ENCODE measurements at regions not wholly inside any gene's neighbourhood (a gene's known extent, or its start where the extent isn't known, plus 50 kb on each side); places are given as distances from the start of the nearest gene placed in this dataset.

GRCh38 chr16:86794216-86794864 is 216.0 kb downstream of the FOXL1 start:
- Mint-ChIP-seq H3K36me3 (ENCODE audit: low read depth) (no peaks in the 10 kb centered on the region), H3K27ac (no peak overlapping the region), H3K4me3 (no peak overlapping the region), H3K27me3 (ENCODE audit: insufficient read depth) (peaks cover 35% of the 10 kb centered on the region), H3K4me1 (peaks cover 11% of the 10 kb centered on the region), H3K9me3 (no peaks in the 10 kb centered on the region)
- Histone ChIP-seq H3K4me3 (ENCODE audit: low read length) (no peak overlapping the region), H3K27me3 (ENCODE audit: control insufficient read depth, insufficient read depth, low read length, poor library complexity, severe bottlenecking) (no peaks in the 10 kb centered on the region), H3K9me3 (ENCODE audit: control insufficient read depth, low read length) (no peaks in the 10 kb centered on the region), H3K9ac (ENCODE audit: extremely low read depth, low read length, poor library complexity, severe bottlenecking) (no peak overlapping the region), H3K4me1 (ENCODE audit: control insufficient read depth, insufficient read depth, low read length) (peaks cover 5% of the 10 kb centered on the region), H3K27ac (ENCODE audit: low read depth, low read length) (no peak overlapping the region), H3K36me3 (ENCODE audit: control insufficient read depth, insufficient read depth, low read length) (no peaks in the 10 kb centered on the region)
- WGBS, 2 experiments (ENCODE audit: insufficient coverage in 1 of 2, insufficient read length in 1 of 2) = 92 to 98% methylated on average over 6 to 15 of the region's 15 CpGs
- DNase-seq = no peak
- TF ChIP-seq CTCF (conservative IDR thresholded peaks at IDR 0.05) = no peak

GRCh38 chr16:86797700-86798099 is 219.4 kb downstream of the FOXL1 start:
- Mint-ChIP-seq H3K36me3 (ENCODE audit: low read depth) (no peaks in the 10 kb centered on the region), H3K9me3 (no peaks in the 10 kb centered on the region), H3K27me3 (ENCODE audit: insufficient read depth) (peaks cover 42% of the 10 kb centered on the region), H3K4me3 (no peak overlapping the region), H3K27ac (no peak overlapping the region), H3K4me1 (peaks cover 11% of the 10 kb centered on the region)
- Histone ChIP-seq H3K4me1 (ENCODE audit: control insufficient read depth, insufficient read depth, low read length) (no peaks in the 10 kb centered on the region), H3K27me3 (ENCODE audit: control insufficient read depth, insufficient read depth, low read length, poor library complexity, severe bottlenecking) (peaks cover 3% of the 10 kb centered on the region), H3K4me3 (ENCODE audit: low read length) (no peak overlapping the region), H3K27ac (ENCODE audit: low read depth, low read length) (no peak overlapping the region), H3K9me3 (ENCODE audit: control insufficient read depth, low read length) (no peaks in the 10 kb centered on the region), H3K36me3 (ENCODE audit: control insufficient read depth, insufficient read depth, low read length) (no peaks in the 10 kb centered on the region), H3K9ac (ENCODE audit: extremely low read depth, low read length, poor library complexity, severe bottlenecking) (no peak overlapping the region)
- WGBS, 2 experiments (ENCODE audit: insufficient coverage in 1 of 2, insufficient read length in 1 of 2) = 94 to 100% methylated on average over 2 to 4 of the region's 4 CpGs
- DNase-seq = no peak
- no peak for TF ChIP-seq CTCF (conservative IDR thresholded peaks at IDR 0.05)

DNA sequence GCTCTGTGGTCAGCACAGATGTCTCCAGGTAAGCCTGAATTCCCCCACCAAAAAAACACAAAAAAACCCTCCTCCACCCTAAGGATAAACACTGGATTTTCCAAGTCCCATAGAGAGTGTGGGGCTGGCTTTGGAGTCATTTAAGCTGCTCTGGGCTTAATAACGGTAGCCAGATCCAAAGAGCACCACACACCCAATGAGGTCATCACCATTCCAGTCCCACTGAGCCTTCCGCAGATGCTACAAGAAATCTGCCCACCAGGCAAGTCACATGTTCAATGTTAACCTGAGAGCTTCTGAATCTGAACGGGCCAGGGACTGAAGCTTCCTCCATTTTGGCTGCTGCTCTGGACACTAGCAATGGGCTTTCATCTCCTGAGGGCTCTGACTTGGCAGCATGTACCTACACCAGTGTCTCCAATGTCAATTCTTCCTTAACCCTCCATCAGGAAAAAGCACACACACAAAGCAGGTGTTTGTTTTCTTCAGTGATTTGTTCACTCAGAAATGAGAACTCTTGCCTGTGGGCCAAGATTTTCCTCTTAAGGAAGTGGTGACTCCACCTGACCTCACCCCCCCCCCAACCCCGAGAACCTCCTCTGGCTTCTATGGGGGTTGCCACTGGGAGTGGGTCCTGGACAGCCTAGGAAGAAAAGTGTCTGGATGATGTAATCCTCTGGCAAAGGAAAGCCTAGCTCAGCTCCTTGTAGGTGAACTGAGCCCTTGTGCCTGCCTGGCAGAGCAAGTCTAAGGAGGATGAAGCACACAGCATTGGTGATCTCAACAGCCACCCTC is 220.1 kb downstream of the FOXL1 start:
- Mint-ChIP-seq H3K27ac (no peak overlapping the region), H3K27me3 (ENCODE audit: insufficient read depth) (peaks cover 41% of the 10 kb centered on the region), H3K9me3 (no peaks in the 10 kb centered on the region), H3K4me3 (no peak overlapping the region), H3K36me3 (ENCODE audit: low read depth) (no peaks in the 10 kb centered on the region), H3K4me1 (peaks cover 11% of the 10 kb centered on the region)
- Histone ChIP-seq H3K27ac (ENCODE audit: low read depth, low read length) (no peak overlapping the region), H3K4me3 (ENCODE audit: low read length) (no peak overlapping the region), H3K4me1 (ENCODE audit: control insufficient read depth, insufficient read depth, low read length) (no peaks in the 10 kb centered on the region), H3K27me3 (ENCODE audit: control insufficient read depth, insufficient read depth, low read length, poor library complexity, severe bottlenecking) (peaks cover 6% of the 10 kb centered on the region), H3K36me3 (ENCODE audit: control insufficient read depth, insufficient read depth, low read length) (no peaks in the 10 kb centered on the region), H3K9me3 (ENCODE audit: control insufficient read depth, low read length) (no peaks in the 10 kb centered on the region), H3K9ac (ENCODE audit: extremely low read depth, low read length, poor library complexity, severe bottlenecking) (no peak overlapping the region)
- TF ChIP-seq CTCF (conservative IDR thresholded peaks at IDR 0.05) = no peak
- WGBS, 2 experiments (ENCODE audit: insufficient coverage in 1 of 2, insufficient read length in 1 of 2) = 91 to 95% methylated on average over 2 to 4 of the region's 4 CpGs
- DNase-seq = no peak

Data from endodermal cell (in vitro differentiated cells).